ENCODE measurements at regions not wholly inside any gene's neighbourhood (a gene's known extent, or its start where the extent isn't known, plus 50 kb on each side); places are given as distances from the start of the nearest gene placed in this dataset.

DNA sequence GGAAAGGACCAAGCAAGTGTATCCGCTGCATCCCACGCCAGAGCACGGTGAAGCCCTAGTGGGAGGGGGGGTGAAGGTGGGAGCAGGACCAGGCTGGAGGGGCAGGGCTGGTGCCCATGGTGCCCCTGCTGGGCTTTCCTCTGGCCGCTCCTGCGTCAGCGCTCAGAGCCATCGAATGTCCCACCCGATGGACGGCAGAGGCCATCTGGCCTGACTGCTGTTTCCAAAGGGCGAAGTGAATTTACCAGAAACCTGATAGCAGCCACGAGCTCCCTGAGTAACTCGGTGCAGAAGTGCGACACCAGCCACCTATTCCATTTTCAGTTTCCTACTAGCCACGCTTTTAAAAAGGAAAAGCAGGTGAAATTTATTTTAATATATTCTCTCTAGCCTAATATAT is 203.6 kb upstream of the CIBAR2 start:
- Histone ChIP-seq H4K20me1 (ENCODE audit: insufficient read depth) (no peaks in the 10 kb centered on the region), H3K9me3 (ENCODE audit: low read depth) (no peaks in the 10 kb centered on the region), H3F3A (ENCODE audit: insufficient read depth) (peaks cover 2% of the 10 kb centered on the region), H3K9me2 (ENCODE audit: insufficient read depth) (no peaks in the 10 kb centered on the region), H2AFZ (no peak overlapping the region), H3K27me3 (replicated peaks; ENCODE audit: insufficient read depth) (no peaks in the 10 kb centered on the region), H3K9ac (no peak overlapping the region), H3K27ac (no peak overlapping the region), H3K4me1 (ENCODE audit: insufficient read depth) (peaks cover 2% of the 10 kb centered on the region), H3K4me3 (no peak overlapping the region), H3K4me2 (ENCODE audit: unreplicated experiment) (no peak overlapping the region), H3K79me2 (ENCODE audit: insufficient read depth) (peaks cover 74% of the 10 kb centered on the region), H3K36me3 (ENCODE audit: low read depth) (no peaks in the 10 kb centered on the region)
- no peak for DNase-seq
- in situ Hi-C loops (cut with MboI): no loop called here
- TF ChIP-seq EZH2 (IDR thresholded peaks at IDR 0.05; ENCODE audit: insufficient read depth, poor library complexity, severe bottlenecking): no peak
- TF ChIP-seq EZH2phosphoT487 (IDR thresholded peaks at IDR 0.05; ENCODE audit: insufficient read depth, low read depth): no peak
- WGBS, 2 experiments (ENCODE audit: low coverage in 1 of 2, low lambda C conversion rate in 2 of 2, missing lambda C conversion rate in 2 of 2): 90 to 91% methylated on average over 14 of the region's 14 CpGs

DNA sequence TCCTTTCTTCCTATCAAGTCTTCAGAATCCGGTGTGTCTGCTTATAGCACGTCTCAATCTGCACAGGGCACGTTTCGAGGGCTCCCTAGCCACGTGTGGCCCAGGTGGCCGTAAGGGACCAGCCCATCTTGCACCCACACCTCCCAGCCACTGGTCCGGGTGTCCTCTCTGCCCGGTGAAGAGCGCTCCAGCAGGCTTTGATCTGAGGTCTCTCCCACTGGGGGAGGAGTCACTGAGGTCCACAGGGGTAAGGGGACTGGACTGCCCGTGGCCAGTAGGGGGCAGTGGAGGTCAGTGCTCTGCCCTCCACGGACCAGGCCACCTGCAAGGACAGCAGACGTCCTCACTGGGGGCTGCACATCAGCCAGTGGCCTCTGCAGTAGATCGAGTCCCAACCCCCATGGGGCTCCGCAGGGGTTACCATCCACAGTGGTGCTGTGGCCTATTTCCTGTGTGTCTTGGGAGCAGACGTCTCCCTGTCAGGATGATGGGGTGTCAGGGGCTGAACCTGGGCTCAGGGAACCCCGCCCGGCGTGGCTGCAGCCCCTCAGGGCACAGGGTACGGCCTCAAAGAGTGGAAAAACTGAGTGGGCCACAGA is 204.1 kb upstream of the CIBAR2 start:
- TF ChIP-seq EZH2phosphoT487 (IDR thresholded peaks at IDR 0.05; ENCODE audit: insufficient read depth, low read depth) (no peak), EZH2 (IDR thresholded peaks at IDR 0.05; ENCODE audit: insufficient read depth, poor library complexity, severe bottlenecking) (no peak)
- H3K9me3 ChIP-seq (ENCODE audit: low read depth): no peaks in the 10 kb centered on the region
- peaks cover 7% of the 10 kb centered on the region for H3F3A ChIP-seq (ENCODE audit: insufficient read depth)
- H3K27ac ChIP-seq: no peak overlapping the region
- H4K20me1 ChIP-seq (ENCODE audit: insufficient read depth): no peaks in the 10 kb centered on the region
- H3K4me3 ChIP-seq: no peak overlapping the region
- no peak overlapping the region for H3K9ac ChIP-seq
- no peaks in the 10 kb centered on the region for H3K9me2 ChIP-seq (ENCODE audit: insufficient read depth)
- no peak overlapping the region for H2AFZ ChIP-seq
- H3K36me3 ChIP-seq (ENCODE audit: low read depth): no peaks in the 10 kb centered on the region
- H3K79me2 ChIP-seq (ENCODE audit: insufficient read depth): peaks cover 76% of the 10 kb centered on the region
- peak; percentile 72 for DNase-seq
- 69 to 76% methylated on average over 18 to 19 of the region's 19 CpGs for WGBS, 2 experiments (ENCODE audit: low coverage in 1 of 2, low lambda C conversion rate in 2 of 2, missing lambda C conversion rate in 2 of 2)
- H3K4me2 ChIP-seq (ENCODE audit: unreplicated experiment): no peak overlapping the region
- H3K4me1 ChIP-seq (ENCODE audit: insufficient read depth): peaks cover 7% of the 10 kb centered on the region
- in situ Hi-C loops (cut with MboI): no loop called here
- H3K27me3 ChIP-seq (replicated peaks; ENCODE audit: insufficient read depth): no peaks in the 10 kb centered on the region

GRCh38 chr16:85316944-85317343 is 204.7 kb upstream of the CIBAR2 start:
- Histone ChIP-seq H3K36me3 (ENCODE audit: low read depth) (no peaks in the 10 kb centered on the region), H3F3A (ENCODE audit: insufficient read depth) (peaks cover 9% of the 10 kb centered on the region), H3K9ac (no peak overlapping the region), H3K4me3 (no peak overlapping the region), H3K9me3 (ENCODE audit: low read depth) (no peaks in the 10 kb centered on the region), H3K4me1 (ENCODE audit: insufficient read depth) (peaks cover 12% of the 10 kb centered on the region), H2AFZ (no peak overlapping the region), H3K9me2 (ENCODE audit: insufficient read depth) (no peaks in the 10 kb centered on the region), H3K27ac (no peak overlapping the region), H3K27me3 (replicated peaks; ENCODE audit: insufficient read depth) (no peaks in the 10 kb centered on the region), H3K79me2 (ENCODE audit: insufficient read depth) (peaks cover 72% of the 10 kb centered on the region), H3K4me2 (ENCODE audit: unreplicated experiment) (no peak overlapping the region), H4K20me1 (ENCODE audit: insufficient read depth) (no peaks in the 10 kb centered on the region)
- no peak for TF ChIP-seq EZH2 (IDR thresholded peaks at IDR 0.05; ENCODE audit: insufficient read depth, poor library complexity, severe bottlenecking)
- no peak for TF ChIP-seq EZH2phosphoT487 (IDR thresholded peaks at IDR 0.05; ENCODE audit: insufficient read depth, low read depth)
- in situ Hi-C loops (cut with MboI): no loop called here
- WGBS, 2 experiments (ENCODE audit: low coverage in 1 of 2, low lambda C conversion rate in 2 of 2, missing lambda C conversion rate in 2 of 2): 70 to 72% methylated on average over 9 of the region's 9 CpGs
- no peak for DNase-seq

DNA sequence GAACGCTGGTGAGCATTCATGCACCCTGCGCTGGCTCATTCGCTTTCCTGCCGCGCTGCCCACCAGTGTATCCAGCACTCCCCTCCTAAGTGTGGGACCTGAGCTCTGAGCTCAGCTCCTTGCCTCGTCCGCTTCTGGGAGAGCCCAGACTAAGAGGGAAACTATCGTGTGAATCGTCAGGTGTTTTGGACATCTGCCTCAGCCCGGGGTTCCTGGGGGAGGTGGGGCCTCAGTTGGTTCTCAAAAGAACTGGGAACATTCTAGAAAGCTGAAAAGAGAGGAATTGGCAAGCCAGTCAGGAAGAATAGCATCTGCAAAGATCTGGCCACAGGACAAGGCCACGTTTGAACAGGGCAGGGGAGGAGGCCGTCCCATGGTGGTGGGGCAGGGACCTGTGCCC is 205.4 kb upstream of the CIBAR2 start:
- Histone ChIP-seq H3F3A (ENCODE audit: insufficient read depth) (peaks cover 14% of the 10 kb centered on the region), H4K20me1 (ENCODE audit: insufficient read depth) (no peaks in the 10 kb centered on the region), H3K79me2 (ENCODE audit: insufficient read depth) (peaks cover 66% of the 10 kb centered on the region), H3K9me3 (ENCODE audit: low read depth) (no peaks in the 10 kb centered on the region), H3K4me3 (no peak overlapping the region), H3K4me1 (ENCODE audit: insufficient read depth) (peaks cover 17% of the 10 kb centered on the region), H3K27ac (no peak overlapping the region), H3K4me2 (ENCODE audit: unreplicated experiment) (no peak overlapping the region), H3K9me2 (ENCODE audit: insufficient read depth) (no peaks in the 10 kb centered on the region), H2AFZ (no peak overlapping the region), H3K36me3 (ENCODE audit: low read depth) (no peaks in the 10 kb centered on the region), H3K9ac (no peak overlapping the region), H3K27me3 (replicated peaks; ENCODE audit: insufficient read depth) (no peaks in the 10 kb centered on the region)
- 75 to 76% methylated on average over 12 of the region's 12 CpGs for WGBS, 2 experiments (ENCODE audit: low coverage in 1 of 2, low lambda C conversion rate in 2 of 2, missing lambda C conversion rate in 2 of 2)
- in situ Hi-C loops (cut with MboI): no loop called here
- TF ChIP-seq EZH2 (IDR thresholded peaks at IDR 0.05; ENCODE audit: insufficient read depth, poor library complexity, severe bottlenecking) (no peak), EZH2phosphoT487 (IDR thresholded peaks at IDR 0.05; ENCODE audit: insufficient read depth, low read depth) (no peak)
- DNase-seq: no peak
